GM12878 (cell line): ENCODE measurements at regions not wholly inside any gene's neighbourhood (a gene's known extent, or its start where the extent isn't known, plus 50 kb on each side); places are given as distances from the start of the nearest gene placed in this dataset.

Source experiments
- ATAC-seq: fragments of 200-7000 bp; cut with Tn5 transposase; 3 replicates; pipeline ENCODE4 v1.9.1; 2020; ENCODE audit warnings: mild to moderate bottlenecking, moderate library complexity
- BruUV-seq: library from RNA; stranded (reverse); fragments of 400-500 nt; replicated peaks from 2 replicates; lab custom pipeline; 2021; lab: Mats Ljungman, UMichigan
- CTCF ChIA-PET: fragments of 300-600 bp; sonication (Branson Sonifier 250); formaldehyde crosslinking; extraction: SDS; loops from one replicate; lab custom pipeline; 2021; ENCODE audit warnings: inconsistent platforms; lab: Yijun Ruan, JAX
- POLR2A ChIA-PET: fragments of 350-600 bp; formaldehyde crosslinking; extraction: SDS; loops from one replicate; lab custom pipeline; 2021; ENCODE audit warnings: inconsistent platforms; lab: Charles Lee
- RAD21 ChIA-PET: fragments of 300-600 bp; sonication (Branson Sonifier 250); formaldehyde crosslinking; loops from one replicate; lab custom pipeline; 2023; ENCODE audit warnings: antibody characterized with exemption; ENCODE audit not compliant: unreplicated experiment; lab: Charles Lee
- SMC1A ChIA-PET: fragments of 300-600 bp; sonication (Branson Sonifier 250); formaldehyde crosslinking; loops from one replicate; lab custom pipeline; 2023; ENCODE audit not compliant: unreplicated experiment, uncharacterized antibody; lab: Charles Lee
- DNase-seq: peaks from one replicate; pipeline ENCODE4 v3.0.0-alpha.2; 2011; ENCODE audit warnings: low read depth, low spot score
- FAIRE-seq: peaks from 3 replicates; lab custom pipeline; 2011; peaks lifted over from hg19 to GRCh38; lab: Jason Lieb, UNC
- H2AFZ ChIP-seq: 2 replicates; pipeline ENCODE4 v1.6.0; 2011; ENCODE audit warnings: low read depth, low read length, control low read depth; ENCODE audit not compliant: control insufficient read depth
- H3K27ac ChIP-seq: 2 replicates; pipeline ENCODE4 v1.5.1; 2011; ENCODE audit warnings: control low read depth; ENCODE audit not compliant: control insufficient read depth, insufficient read depth
- H3K27me3 ChIP-seq, 2 experiments: replicated peaks in 1 of 2; 2 replicates each; pipeline versions ENCODE4 v1.6.0 to v1.6.1; 2011; ENCODE audit warnings: low read length in 1 of 2; ENCODE audit not compliant: control insufficient read depth in 2 of 2, insufficient read depth in 2 of 2
- H3K36me3 ChIP-seq, 2 experiments: 2 replicates each; pipeline ENCODE4 v1.5.1; 2011; ENCODE audit warnings: low read length in 1 of 2; ENCODE audit not compliant: control insufficient read depth in 2 of 2, insufficient read depth in 2 of 2
- H3K4me1 ChIP-seq: 2 replicates; pipeline ENCODE4 v1.6.1; 2011; ENCODE audit warnings: mild to moderate bottlenecking, low read length, moderate library complexity, mixed read lengths; ENCODE audit not compliant: control insufficient read depth, insufficient read depth
- H3K4me2 ChIP-seq: 2 replicates; pipeline ENCODE4 v1.6.0; 2011; ENCODE audit warnings: control low read depth; ENCODE audit not compliant: control insufficient read depth, insufficient read depth
- H3K4me3 ChIP-seq: fragments of 200-600 bp; sonication (generic); 2 replicates; pipeline ENCODE4 v1.5.1; 2016
- H3K79me2 ChIP-seq: 2 replicates; pipeline ENCODE4 v1.6.0; 2011; ENCODE audit warnings: low read length; ENCODE audit not compliant: control insufficient read depth, insufficient read depth
- H3K9ac ChIP-seq: 2 replicates; pipeline ENCODE4 v1.8.0; 2011; ENCODE audit warnings: low read length, control low read depth, mixed read lengths; ENCODE audit not compliant: control insufficient read depth, insufficient read depth
- H3K9me3 ChIP-seq: replicated peaks from 3 replicates; pipeline ENCODE4 v1.5.1; 2011; ENCODE audit warnings: mild to moderate bottlenecking, low read length; ENCODE audit not compliant: control insufficient read depth, insufficient read depth
- H4K20me1 ChIP-seq: 2 replicates; pipeline ENCODE4 v1.6.0; 2011; ENCODE audit not compliant: control insufficient read depth, insufficient read depth
- CBX3 ChIP-seq: fragments of 200-600 bp; sonication (generic); IDR thresholded peaks from 2 replicates; pipeline ENCODE4 v1.6.1; 2016; ENCODE audit warnings: low read depth, borderline replicate concordance
- CTCF ChIP-seq, 3 experiments: IDR thresholded peaks in 2 of 3; conservative IDR thresholded peaks in 1 of 3; 2 replicates each; pipeline ENCODE4 v1.5.1; 2011; ENCODE audit warnings: low read depth in 3 of 3, low read length in 3 of 3, mild to moderate bottlenecking in 3 of 3, control low read depth in 2 of 3, moderate library complexity in 2 of 3, inconsistent platforms in 1 of 3, mixed read lengths in 1 of 3; ENCODE audit not compliant: control insufficient read depth in 2 of 3, insufficient read depth in 1 of 3; ENCODE audit errors: extremely low read depth in 1 of 3
- FOXM1 ChIP-seq: IDR thresholded peaks from 2 replicates; pipeline ENCODE4 v1.6.1; 2012; ENCODE audit warnings: low read depth, mild to moderate bottlenecking, inconsistent platforms, low read length, moderate library complexity
- NFYA ChIP-seq: IDR thresholded peaks from 2 replicates; pipeline ENCODE4 v1.6.1; 2011; ENCODE audit warnings: low read depth, mild to moderate bottlenecking, low read length, improper control_type of control experiment, borderline replicate concordance
- NRF1 ChIP-seq: conservative IDR thresholded peaks from 2 replicates; pipeline ENCODE4 v1.6.1; 2011; ENCODE audit warnings: mild to moderate bottlenecking, low read depth, low read length, improper control_type of control experiment
- POU2F2 ChIP-seq: IDR thresholded peaks from 3 replicates; pipeline ENCODE4 v1.6.1; 2011; ENCODE audit warnings: low read depth, mild to moderate bottlenecking, low read length, borderline replicate concordance
- RBBP5 ChIP-seq: fragments of 200-600 bp; sonication (generic); conservative IDR thresholded peaks from 2 replicates; pipeline ENCODE4 v1.6.1; 2016
- RCOR1 ChIP-seq: conservative IDR thresholded peaks from 2 replicates; pipeline ENCODE4 v1.6.1; 2012; ENCODE audit warnings: low read depth, low read length, improper control_type of control experiment
- TCF3 ChIP-seq: IDR thresholded peaks from 2 replicates; pipeline ENCODE4 v1.6.1; 2012; ENCODE audit warnings: low read depth, mild to moderate bottlenecking, low read length, borderline replicate concordance; ENCODE audit not compliant: insufficient read depth
- USF2 ChIP-seq: IDR thresholded peaks from 2 replicates; pipeline ENCODE4 v1.6.1; 2011; ENCODE audit warnings: low read depth, low read length, improper control_type of control experiment, borderline replicate concordance
- WRNIP1 ChIP-seq: IDR thresholded peaks from 2 replicates; pipeline ENCODE4 v1.6.1; 2011; ENCODE audit warnings: low read depth, low read length, improper control_type of control experiment, borderline replicate concordance
- ZBED1 ChIP-seq: IDR thresholded peaks from 2 replicates; pipeline ENCODE4 v1.6.1; 2016; ENCODE audit warnings: borderline replicate concordance
- ZNF274 ChIP-seq: IDR thresholded peaks from one replicate; pipeline ENCODE4 v1.8.0; 2011; ENCODE audit not compliant: insufficient read length, insufficient read depth
- whole genome bisulfite sequencing: methylation state at CpG from one replicate; pipeline ENCODE4 v1.1.6; 2016; ENCODE audit warnings: low lambda C conversion rate; ENCODE audit not compliant: insufficient replicate concordance, insufficient coverage; ENCODE audit errors: missing lambda C conversion rate; 5-methylcytosine and 5-hydroxymethylcytosine counted together
- in situ Hi-C: fragments of 300-500 bp; cut with MboI; formaldehyde crosslinking; loops from 9 replicates; pipeline ENCODE4 v1.14.3; 2018; ENCODE audit warnings: mixed read lengths
- intact Hi-C: fragments of 100-400 bp; cut with micrococcal nuclease; formaldehyde crosslinking; loops from one replicate; pipeline ENCODE4 v1.14.2; 2022; ENCODE audit not compliant: unreplicated experiment

GRCh38 chr4:56219447-56219846 lies 167.8 kb downstream of the AASDH start:
- ATAC-seq, result no peak
- Histone ChIP-seq H3K79me2 (no peaks in the 10 kb centered on the region), H3K4me3 (no peak overlapping the region), H3K36me3 (no peaks in the 10 kb centered on the region), H4K20me1 (no peaks in the 10 kb centered on the region), H3K27me3 (no peaks in the 10 kb centered on the region), H3K27ac (no peak overlapping the region), H3K9me3 (no peaks in the 10 kb centered on the region), H3K9ac (no peak overlapping the region), H3K4me1 (no peaks in the 10 kb centered on the region), H3K4me2 (no peak overlapping the region), H2AFZ (no peak overlapping the region)
- intact Hi-C loops (no loop called here), in situ Hi-C loops (no loop called here)
- no peak for FAIRE-seq
- SMC1A ChIA-PET, result no interaction called here
- POLR2A ChIA-PET, result no interaction called here
- RAD21 ChIA-PET, result no interaction called here
- CTCF ChIA-PET, result interaction anchor here (0.9 kb wide), 1 partner anchor 11 kb away, joined by 3 read pairs; no protein-coding TSS in a partner anchor
- BruUV-seq, result no TSS peak
- no peak for DNase-seq
- TF ChIP-seq TCF3 (no peak), ZNF274 (no peak), NRF1 (no peak)
- 2% methylated on average over 3 of the region's 3 CpGs for WGBS

- FAIRE-seq (no peak), ATAC-seq (no peak), DNase-seq (no peak)
- Histone ChIP-seq H3K36me3 (no peaks in the 10 kb centered on the region), H3K4me3 (no peak overlapping the region), H3K27ac (no peak overlapping the region), H3K9me3 (no peaks in the 10 kb centered on the region), H3K27me3 (no peaks in the 10 kb centered on the region), H2AFZ (no peak overlapping the region), H3K4me2 (no peak overlapping the region), H3K9ac (no peak overlapping the region), H4K20me1 (no peaks in the 10 kb centered on the region), H3K4me1 (no peaks in the 10 kb centered on the region), H3K79me2 (no peaks in the 10 kb centered on the region)
- ChIA-PET RAD21 (no interaction called here), CTCF (no interaction called here), SMC1A (no interaction called here), POLR2A (no interaction called here)
- in situ Hi-C loops, result no loop called here
- WGBS, result 33% methylated on average over 1 of the region's 2 CpGs
- intact Hi-C loops, result no loop called here
- no TSS peak for BruUV-seq
- TF ChIP-seq RBBP5 (no peak), WRNIP1 (no peak), NFYA (no peak), ZBED1 (no peak), FOXM1 (no peak), RCOR1 (no peak), POU2F2 (no peak), CBX3 (no peak), CTCF (IDR thresholded peaks at IDR 0.05 in 2 of 3, conservative IDR thresholded peaks at IDR 0.05 in 1 of 3; ENCODE audit: control insufficient read depth in 2 of 3, extremely low read depth in 1 of 3, insufficient read depth in 1 of 3, low read depth in 3 of 3, low read length in 3 of 3) (no peak), USF2 (no peak)
Measured at GRCh38 chr4:56218230-56218895, 168.9 kb downstream of the AASDH start.
